Stimulated activated CD4-positive, alpha-beta T cell treated with anti-CD3 and anti-CD28 coated beads, TNF-alpha, amount 100 ng/mL, for 24 hours (primary cell): ENCODE measurements at regions not wholly inside any gene's neighbourhood (a gene's known extent, or its start where the extent isn't known, plus 50 kb on each side); places are given as distances from the start of the nearest gene placed in this dataset.
"Not testable (repeated sequence)": the region's sequence is repeated elsewhere in the genome, so short reads cannot be mapped to it uniquely, and the experiment has no call there.

Experiments used
- DNase-seq, 3 experiments: peaks; one replicate each; pipeline ENCODE4 v3.0.0-alpha.2; 2020; ENCODE audit warnings: low read depth in 3 of 3

DNA sequence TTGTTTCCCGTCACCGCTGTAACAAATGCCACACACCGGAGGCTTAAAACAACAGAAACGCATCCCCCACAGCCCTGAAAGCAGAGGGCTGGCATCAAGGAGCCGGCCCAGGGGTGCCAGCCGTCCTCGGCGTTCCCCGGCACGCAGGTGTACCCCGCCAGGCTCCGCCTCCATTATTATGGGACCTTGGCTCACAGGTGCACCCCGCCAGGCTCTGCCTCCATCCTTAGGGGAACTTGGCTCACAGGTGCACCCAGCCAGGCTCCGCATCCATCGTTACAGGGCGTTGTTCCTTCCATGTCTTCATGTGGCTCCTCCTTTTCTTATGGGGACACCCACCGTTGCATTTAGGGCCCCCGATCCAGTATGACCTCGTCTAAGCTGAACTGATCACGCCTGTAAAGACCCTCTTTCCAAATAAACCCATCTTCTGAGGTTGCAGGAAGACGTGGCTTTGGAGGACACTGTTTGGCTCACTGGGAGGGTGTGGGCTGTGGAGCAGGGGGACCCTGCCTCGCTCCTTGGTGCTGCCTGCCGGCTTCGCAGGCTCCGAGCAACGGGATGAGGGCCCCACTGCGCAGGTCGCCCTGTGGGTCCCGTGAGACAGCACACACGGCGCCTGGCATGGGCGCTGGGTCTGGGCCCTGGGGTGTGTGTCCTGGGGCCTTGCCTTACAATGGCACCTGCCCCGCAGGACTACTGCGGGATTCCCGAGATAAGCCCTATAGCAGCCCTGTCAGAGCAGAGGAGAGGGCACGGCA, 154.9 kb upstream of the ZNF469 start:
- DNase-seq, result not testable (repeated sequence)

DNA sequence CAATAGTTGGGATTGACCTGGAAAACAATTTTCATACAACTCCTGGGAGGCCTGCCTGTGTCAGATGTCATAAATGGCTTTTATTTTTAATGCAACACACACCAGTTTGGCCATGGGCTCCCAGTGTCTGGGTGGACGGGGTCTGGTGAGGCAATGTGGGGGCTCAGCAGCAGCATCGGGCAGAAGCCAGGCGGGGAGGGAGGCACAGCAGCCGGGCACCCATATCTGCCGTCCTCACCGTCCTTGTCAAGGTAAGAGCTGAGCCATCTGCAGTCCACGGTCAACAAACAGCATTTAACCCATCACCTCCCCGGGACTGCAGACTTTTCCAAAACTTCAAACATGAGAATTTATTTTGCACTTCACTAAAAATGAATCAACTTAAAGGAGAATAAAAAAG, 154.0 kb upstream of the ZNF469 start:
- DNase-seq, result not testable (repeated sequence)

DNA sequence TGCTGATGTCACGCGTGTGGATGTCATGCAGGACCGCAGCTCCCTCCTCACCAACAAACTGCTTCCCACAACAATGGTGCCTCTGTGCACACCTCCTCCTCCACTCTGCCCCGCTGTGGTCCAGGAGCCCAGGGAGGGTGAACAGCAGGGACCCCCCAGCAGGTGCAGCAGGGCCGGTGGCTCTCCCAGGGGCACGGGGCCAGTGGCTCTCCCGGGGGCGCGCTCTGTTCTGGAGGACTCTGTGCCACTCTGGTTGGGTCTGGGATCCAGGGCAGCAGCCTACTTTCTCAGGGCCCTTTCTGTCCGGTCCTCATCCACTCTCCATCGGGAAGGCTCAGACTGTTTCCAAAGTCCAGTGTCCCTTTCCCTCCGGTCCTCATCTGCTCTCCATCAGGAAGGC, 153.0 kb upstream of the ZNF469 start:
- not testable (repeated sequence) for DNase-seq

DNA sequence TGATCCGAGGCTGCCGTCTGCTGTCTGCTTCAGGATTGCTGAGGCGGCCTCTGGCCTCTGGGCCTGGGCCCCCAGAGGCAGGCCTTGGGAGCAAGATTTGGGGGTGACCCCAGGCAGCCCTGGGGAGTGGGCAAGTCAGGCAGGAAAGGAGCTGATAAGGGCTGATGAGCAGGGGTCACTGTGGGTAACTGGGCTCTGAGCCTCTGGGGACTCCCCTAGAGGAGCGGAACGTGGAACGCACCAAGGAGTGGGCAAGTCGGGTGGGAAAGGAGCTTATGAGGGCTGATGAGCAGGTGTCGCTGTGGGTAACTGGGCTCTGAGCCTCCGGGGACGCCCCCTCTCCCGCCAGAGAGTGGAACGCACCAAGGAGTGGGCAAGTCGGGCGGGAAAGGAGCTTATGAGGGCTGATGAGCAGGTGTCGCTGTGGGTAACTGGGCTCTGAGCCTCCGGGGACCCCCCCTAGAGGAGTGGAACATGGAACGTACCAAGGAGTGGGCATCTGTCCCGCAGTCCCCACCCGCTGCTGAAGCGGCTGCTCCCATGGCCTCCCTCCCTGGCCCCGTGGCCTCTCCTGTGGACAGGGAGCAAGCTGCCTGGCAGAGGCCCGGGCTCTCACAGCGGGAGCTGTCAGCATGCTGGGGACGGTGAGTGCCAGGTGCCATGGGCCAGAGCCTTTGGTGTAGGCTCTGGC, 152.3 kb upstream of the ZNF469 start:
- not testable (repeated sequence) for DNase-seq

DNA sequence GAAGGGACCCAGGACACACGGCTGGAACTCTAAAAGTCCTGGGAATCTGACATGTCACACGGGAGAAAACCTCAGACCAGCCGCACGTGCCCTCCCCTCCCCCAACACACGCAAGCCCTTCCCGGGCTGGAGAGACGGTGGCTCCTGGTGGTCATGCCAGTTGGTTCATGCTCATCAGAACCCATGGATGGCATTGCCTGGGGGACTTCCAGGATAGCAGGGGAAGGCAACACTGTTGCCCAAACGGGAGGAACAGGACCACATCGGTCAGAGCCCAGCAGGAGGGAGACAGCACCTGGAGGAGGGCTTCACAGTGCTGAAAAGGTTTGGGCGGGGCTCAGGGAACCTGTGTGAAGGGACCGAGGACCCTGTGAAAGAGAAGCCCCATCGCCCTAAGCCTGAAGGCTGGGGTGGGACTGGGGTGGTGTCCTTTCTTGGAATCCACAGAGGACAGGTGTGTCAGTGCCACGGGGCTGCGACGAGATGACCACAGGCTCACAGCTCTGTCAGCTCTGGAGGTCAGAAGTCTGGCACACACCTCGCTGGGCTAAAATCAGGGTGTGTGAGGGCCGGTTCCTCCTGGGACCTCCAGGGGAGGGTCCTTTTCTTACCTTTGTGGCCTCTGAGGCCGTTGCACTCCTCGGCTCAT, 151.7 kb upstream of the ZNF469 start:
- not testable (repeated sequence) for DNase-seq

DNA sequence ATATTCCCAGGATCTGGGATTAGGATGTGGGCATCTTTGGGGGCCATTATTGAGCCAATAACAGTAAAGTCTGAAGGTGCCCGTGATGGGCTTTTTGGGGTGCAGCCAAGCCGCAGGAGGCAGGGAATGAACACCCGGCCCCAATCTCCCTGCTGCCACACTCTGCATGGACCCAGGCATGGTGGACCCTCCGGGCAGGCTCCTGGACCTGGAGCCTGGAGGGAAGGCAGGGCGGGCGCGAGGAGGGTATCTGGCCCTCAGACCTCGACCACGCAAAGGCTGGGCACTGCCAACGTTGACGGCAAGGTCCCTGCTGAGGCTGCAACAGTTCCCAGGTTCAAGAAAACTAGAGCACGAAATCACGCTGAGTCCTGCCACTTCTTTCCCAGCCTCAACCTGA, 150.9 kb upstream of the ZNF469 start:
- DNase-seq, result not testable (repeated sequence)

DNA sequence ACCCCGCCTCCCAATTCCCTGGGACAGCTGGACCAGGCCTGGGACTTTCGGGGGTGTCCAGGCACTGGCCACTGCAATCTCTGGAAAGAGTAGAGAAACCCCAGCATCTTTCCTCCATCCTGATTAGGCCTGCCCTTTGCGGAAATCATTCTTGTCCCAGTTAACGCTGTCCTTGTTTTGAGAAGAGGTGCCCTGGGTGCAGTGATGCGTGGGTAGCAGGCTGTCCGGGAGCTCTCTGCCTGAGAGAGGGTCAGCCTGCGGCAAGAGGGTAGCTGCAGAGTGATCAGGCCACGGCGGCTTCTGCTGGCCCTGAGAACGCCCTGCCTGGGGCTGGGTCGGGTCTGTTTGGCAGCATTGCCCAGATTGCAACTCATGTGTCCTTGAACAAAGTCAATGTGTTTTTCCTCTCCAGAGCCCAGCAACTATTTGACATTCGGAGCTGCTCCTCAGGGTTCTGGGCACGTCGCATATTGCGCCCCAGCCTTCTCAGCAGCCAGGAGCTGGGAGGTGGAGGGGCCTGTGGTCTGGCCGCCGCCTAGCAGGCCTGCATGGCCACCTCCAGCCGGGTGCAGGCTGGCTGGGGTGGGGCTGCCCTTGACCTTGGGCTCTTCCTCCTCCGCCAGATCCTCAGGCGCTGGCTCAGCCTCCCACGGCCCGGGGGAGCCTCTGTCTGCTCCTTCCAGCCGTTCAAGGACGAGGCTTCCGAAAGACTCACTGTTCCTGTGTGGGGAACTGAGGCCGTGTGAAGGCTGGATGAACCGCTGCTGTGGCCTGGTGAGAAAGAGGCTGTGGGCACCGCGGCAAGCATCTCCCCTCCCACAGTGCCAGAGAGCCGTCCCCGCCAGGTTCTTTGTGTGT, 150.1 kb upstream of the ZNF469 start:
- DNase-seq, result not testable (repeated sequence)

DNA sequence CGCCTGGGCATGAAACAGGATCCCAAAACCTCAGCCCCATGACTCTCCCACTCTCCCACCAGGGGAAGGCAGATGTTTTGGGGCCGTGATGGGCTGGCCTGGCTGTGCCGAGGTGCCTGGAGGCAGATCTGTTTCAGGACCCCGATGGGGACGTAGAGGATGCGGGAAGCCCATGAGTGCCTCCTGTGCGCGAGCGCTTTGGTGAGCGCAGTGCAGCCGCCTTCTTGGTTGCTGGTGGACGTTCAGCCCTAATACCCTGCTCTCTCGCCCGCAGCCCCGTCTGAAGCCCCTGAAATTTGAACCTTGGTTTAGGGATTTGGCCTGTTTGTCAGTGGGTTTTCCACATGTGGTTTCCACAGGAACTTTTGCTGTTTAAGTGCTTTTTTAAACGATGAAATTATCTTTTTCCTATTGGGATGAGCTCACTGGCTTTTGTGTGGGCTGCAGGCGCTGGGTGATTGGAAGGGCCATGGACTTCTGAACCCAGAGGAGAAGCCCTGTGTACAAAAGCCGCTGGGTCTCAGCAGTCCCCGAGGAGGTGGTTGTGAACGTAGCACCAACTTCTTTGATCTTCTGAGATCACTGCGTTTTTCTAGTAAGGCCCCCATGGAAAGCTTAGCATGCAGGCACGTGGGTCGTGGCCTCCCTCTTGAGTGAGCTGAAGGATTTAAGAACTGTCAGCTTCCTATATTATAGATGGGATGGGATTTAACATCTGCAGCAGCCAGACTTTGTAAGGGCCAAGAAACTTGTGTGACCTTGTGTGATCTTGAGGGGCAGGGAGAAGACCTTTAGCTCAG, 148.9 kb upstream of the ZNF469 start:
- not testable (repeated sequence) for DNase-seq

DNA sequence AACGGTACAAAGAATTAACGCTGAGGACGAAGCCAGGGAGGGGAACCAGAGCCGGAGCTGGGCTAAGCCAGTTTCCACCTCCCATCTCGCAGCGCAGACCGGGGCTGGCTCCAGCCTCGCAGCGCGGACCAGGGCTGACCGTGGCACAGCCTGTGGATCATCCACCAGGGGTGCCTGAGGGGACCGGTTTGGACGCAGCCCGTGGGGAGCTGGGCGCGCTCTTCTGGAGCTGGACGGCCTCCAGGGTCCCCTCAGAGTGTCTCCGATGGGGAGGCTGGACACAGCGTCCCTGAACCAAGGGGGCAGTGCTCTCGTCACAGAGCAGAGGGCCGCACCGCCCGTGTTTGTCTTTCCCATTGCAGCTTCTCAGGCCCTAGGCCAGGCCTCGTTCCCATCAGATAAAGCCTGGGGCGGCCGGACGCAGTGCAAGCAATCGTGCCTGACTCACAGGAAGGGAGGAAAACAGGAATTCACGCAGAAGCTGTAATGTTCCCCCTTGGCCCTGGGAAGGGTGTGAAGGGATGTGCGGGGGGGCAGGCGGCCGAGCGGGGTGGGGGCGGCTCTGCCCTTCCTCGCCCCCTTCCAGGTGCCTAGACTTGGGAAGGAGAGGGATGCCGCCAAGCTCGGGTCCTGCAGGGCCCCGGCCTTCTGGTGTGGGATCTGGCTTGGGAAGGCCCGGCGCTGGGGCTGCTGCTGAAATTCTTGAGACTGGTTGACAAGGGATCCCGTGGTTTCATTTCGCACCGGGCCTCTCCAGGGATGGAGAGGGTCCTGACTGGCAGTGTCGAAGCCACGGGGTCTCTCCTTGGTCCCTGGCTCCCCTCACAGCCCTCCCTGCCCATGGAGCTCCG, 148.1 kb upstream of the ZNF469 start:
- DNase-seq, result not testable (repeated sequence)

DNA sequence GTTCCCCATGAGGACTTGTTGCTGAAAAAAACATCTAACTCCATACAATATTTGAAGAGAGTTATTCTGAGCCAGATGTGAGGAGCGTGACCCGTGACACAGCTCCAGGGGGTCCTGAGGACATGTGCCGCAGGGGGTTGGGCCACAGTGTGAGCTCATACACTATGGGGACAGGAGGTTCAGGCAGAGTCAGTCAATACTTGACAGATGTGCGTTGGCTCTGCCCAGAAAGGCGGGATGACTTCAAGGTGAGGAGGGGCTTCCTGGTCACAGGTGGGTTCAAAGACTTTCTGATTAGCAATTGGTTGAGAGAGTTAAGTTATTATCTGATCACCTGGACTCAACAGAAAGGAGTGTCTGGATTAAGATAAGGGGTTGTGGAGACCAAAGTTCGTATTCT, 147.1 kb upstream of the ZNF469 start:
- not testable (repeated sequence) for DNase-seq

DNA sequence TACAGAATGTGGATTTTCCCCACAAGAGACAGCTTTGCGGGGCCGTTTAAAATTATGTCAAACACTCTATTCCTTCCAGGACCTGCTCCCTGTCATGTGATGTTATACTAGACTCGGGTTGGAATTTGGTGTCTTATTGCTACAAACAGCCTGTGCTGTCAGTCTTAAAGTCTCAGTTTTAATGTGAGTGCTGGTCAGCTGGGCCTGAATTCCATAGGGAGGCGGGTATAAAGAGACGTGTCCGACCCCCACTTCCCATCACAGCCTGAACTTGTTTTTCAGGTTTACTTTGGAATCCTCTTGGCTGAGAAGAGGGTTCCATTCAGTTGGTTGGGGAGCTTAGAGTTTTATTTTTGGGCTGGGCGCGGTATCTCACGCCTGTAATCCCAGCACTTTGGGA, 146.5 kb upstream of the ZNF469 start:
- not testable (repeated sequence) for DNase-seq

DNA sequence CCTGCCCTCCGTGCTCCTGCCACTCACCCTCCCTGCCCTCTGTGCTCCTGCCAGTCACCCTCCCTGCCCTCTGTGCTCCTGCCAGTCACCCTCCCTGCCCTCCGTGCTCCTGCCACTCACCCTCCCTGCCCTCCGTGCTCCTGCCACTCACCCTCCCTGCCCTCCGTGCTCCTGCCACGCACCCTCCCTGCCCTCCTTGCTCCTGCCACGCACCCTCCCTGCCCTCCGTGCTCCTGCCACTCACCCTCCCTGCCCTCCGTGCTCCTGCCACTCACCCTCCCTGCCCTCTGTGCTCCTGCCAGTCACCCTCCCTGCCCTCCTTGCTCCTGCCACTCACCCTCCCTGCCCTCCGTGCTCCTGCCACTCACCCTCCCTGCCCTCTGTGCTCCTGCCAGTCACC, 145.4 kb upstream of the ZNF469 start:
- DNase-seq, result not testable (repeated sequence)

DNA sequence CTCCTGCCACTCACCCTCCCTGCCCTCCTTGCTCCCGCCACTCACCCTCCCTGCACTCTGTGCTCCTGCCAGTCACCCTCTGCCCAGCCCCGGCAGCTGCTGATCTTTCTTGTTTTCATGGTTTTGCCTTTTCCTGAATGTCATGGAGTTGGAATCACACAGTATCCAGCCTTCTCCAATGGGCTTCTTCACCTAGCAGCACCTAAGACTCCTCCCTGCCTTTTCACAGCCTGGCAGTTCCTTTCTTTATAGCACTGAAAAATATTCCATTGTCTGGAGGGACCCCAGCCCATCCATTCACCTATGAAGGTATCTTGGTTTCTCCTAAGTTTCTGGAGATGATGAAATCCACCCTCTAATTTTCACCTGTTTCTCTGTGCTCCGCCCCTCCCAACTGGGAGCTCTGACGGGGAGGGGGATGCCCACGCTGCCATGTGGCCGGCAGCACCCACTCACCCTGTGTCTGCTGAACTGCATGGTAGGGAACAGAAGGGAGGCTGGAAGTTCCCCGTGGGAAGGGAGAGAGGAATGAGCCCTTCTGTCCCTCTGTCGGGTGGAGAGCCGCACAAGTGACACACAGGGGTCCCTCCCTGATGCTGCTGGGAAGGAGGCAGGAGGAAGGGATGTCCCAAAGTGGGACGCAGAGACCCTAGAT, 144.9 kb upstream of the ZNF469 start:
- DNase-seq, result not testable (repeated sequence)

DNA sequence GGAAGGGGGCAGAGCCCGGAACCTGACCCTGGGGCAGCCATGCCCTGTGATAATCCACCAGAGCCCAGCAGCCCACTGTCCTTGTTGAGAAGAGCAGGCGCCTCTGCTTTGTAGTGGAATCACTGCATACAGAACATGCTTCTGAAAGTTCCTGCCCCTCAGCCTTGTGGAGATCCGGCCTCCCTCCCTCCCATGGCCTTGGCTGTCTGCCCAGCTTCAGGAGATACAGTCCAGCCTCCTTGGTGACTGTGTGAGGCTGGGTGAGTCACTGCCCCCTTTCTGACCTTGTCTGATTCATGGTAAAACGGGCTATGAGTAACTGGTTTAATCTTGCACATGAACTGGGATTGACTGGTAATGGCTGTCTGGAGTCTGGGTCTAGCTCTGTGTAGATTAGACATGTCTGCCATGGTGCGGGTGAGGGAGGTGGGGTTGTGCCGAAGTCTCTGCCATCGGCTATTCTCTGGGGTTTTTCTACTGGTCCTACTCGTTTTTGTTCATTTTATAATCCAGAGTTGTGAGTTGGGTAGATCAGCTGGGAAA, 144.0 kb upstream of the ZNF469 start:
- peak in 1 of 3 experiments; percentile 58 for DNase-seq

DNA sequence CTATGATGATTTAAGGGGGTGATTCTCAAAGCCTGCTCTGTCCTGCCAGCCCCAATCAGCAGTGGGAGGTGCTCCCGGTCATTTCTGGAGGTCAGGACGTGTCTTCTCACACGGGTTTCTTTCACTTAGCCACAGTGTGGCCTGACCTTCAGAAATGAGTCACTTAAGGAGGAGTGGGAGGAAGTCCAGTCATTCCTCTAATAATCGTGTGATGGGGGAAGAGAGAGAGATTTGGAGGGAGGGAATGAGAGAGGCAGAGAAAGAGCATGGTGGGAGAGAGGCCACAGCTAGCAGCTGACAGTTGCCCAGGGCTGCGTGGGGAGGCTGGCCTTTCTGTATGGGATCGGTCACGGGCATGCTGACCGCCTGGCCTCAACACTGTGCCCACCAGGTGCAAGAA, 142.6 kb upstream of the ZNF469 start:
- DNase-seq, result not testable (repeated sequence)

DNA sequence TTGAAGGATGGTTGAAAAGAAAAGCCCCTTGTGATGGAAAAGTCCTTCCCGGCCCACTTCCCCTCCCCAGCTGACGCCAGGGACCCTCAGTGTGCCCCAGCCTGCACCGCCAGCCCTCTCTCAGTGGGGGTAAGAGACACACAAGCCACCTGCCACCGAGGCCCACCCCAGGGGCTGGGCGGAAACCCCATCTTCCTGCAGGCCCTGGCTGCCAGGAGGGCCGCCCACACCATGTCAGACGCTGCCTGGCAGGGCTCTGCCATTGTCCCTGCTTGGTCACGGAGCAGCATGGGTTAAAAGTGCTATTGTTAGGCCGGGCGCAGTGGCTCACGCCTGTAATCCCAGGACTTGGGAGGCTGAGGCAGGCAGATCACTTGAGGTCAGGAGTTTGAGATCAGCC, 142.0 kb upstream of the ZNF469 start:
- DNase-seq, result not testable (repeated sequence)

DNA sequence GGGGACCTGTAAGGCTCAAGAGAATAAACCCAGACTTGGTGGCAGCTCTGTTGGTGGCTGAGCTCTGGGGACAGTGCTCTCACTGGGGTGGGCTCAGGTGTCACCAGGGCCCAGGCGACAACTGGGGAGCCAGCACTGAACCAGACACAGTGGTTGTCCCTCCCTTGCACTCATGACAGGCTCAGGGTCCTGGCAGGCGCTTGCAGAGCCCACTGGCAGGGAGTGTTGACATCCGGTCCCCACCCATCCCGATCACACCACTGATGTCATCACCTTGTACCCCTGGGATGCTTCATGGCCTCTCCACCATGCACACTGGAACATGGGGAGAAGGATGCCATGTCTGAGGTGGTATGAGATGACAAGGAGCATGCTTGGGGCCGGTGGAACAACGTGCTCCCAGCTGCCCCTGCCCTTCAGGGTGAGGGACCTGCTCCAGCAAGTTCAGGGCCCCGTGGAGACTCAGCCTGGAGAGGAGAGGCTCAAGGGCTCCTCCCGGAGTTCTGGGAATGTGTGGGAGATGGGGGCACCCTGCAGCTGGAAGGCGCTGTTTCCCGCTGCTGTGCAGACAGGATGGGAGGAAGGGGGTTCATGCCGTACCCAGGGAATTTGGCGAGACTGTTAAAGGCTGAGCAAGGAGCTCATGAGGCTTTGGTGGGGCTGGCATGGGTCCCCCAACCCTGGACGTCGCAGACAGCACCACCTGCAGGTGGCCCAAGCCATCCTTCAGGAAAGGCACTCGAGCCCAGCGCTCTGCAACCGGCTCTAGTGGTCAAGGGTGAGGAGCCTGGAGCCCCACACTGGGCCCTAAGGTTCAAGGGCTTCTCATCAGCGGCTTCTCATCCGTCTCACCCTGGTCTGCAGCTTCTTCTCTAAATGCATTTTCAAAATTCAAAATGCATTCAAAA, 141.1 kb upstream of the ZNF469 start:
- DNase-seq, result not testable (repeated sequence)
